K562 (cell line): ENCODE measurements at regions not wholly inside any gene's neighbourhood (a gene's known extent, or its start where the extent isn't known, plus 50 kb on each side); places are given as distances from the start of the nearest gene placed in this dataset.

Source experiments
- ATAC-seq: fragments of 200-7000 bp; cut with Tn5 transposase; 3 replicates; pipeline ENCODE4 v1.9.1; 2020; ENCODE audit warnings: moderate library complexity
- BruUV-seq: library from RNA; stranded (reverse); fragments of 400-500 nt; replicated peaks from 2 replicates; lab custom pipeline; 2021; lab: Mats Ljungman, UMichigan
- CTCF ChIA-PET: fragments of 300-600 bp; formaldehyde crosslinking; extraction: SDS; loops from one replicate; lab custom pipeline; 2021; ENCODE audit warnings: low intra/inter-chr PET ratio; lab: Yijun Ruan, JAX
- POLR2A ChIA-PET: fragments of 300-600, 350-650 bp; sonication (Branson Sonifier 250); formaldehyde crosslinking; extraction: SDS; loops from one replicate; lab custom pipeline; 2021; ENCODE audit warnings: antibody characterized with exemption, inconsistent platforms; lab: Yijun Ruan, JAX
- DNase-seq, 4 experiments: peaks; one replicate each; pipeline versions ENCODE4 v3.0.0 to v3.0.0-alpha.2; 2011 to 2018; ENCODE audit warnings: low spot score in 3 of 4, mixed read lengths in 3 of 4; ENCODE audit errors: extremely low read depth in 1 of 4
- FAIRE-seq: peaks from 2 replicates; lab custom pipeline; 2011; peaks lifted over from hg19 to GRCh38; lab: Jason Lieb, UNC
- H2AFZ ChIP-seq: 2 replicates; pipeline ENCODE4 v1.6.0; 2011; ENCODE audit warnings: low read depth, low read length, control low read depth, inconsistent platforms
- H3K27ac ChIP-seq: fragments of 200-600 bp; 3 replicates; pipeline ENCODE4 v1.8.0; 2011; ENCODE audit warnings: low read depth, mild to moderate bottlenecking, control low read depth, inconsistent platforms, low read length, moderate library complexity, mixed read lengths; ENCODE audit errors: extremely low read depth
- H3K27me3 ChIP-seq, 2 experiments: fragments of 300-600 bp in 1 of 2; 2 replicates in 1 of 2; 3 replicates in 1 of 2; pipeline versions ENCODE4 v1.6.0 to v1.8.0; 2011; ENCODE audit warnings: inconsistent platforms in 2 of 2, low read length in 2 of 2, mild to moderate bottlenecking in 1 of 2, mixed read lengths in 1 of 2, moderate library complexity in 1 of 2; ENCODE audit not compliant: control insufficient read depth in 2 of 2, insufficient read depth in 2 of 2
- H3K36me3 ChIP-seq: fragments of 300-600 bp; 3 replicates; pipeline ENCODE4 v1.8.0; 2011; ENCODE audit warnings: mild to moderate bottlenecking, low read length, inconsistent platforms; ENCODE audit not compliant: control insufficient read depth, insufficient read depth
- H3K4me1 ChIP-seq, 2 experiments: fragments of 200-600 bp in 1 of 2; replicated peaks in 1 of 2; 2 replicates in 1 of 2; 3 replicates in 1 of 2; pipeline versions ENCODE4 v1.5.1 to v1.8.0; 2011; ENCODE audit warnings: inconsistent platforms in 2 of 2, low read length in 2 of 2, mild to moderate bottlenecking in 1 of 2, mixed read lengths in 1 of 2, moderate library complexity in 1 of 2; ENCODE audit not compliant: control insufficient read depth in 2 of 2, insufficient read depth in 2 of 2
- H3K4me2 ChIP-seq: 2 replicates; pipeline ENCODE4 v1.6.1; 2011; ENCODE audit warnings: low read length, control low read depth, inconsistent platforms, mixed read lengths; ENCODE audit not compliant: insufficient read depth
- H3K4me3 ChIP-seq: fragments of 200-600 bp; sonication (generic), shearing (Covaris generic); 2 replicates; pipeline ENCODE4 v1.5.1; 2016; ENCODE audit warnings: control low read depth, inconsistent platforms
- H3K79me2 ChIP-seq: fragments of 200-600 bp; 3 replicates; pipeline ENCODE4 v1.8.0; 2011; ENCODE audit warnings: low read length, inconsistent platforms; ENCODE audit not compliant: control insufficient read depth, insufficient read depth
- H3K9ac ChIP-seq, 2 experiments: 2 replicates each; pipeline versions ENCODE4 v1.6.0 to v1.6.1; 2011; ENCODE audit warnings: low read depth in 2 of 2, low read length in 2 of 2, control low read depth in 1 of 2, inconsistent platforms in 1 of 2, mild to moderate bottlenecking in 1 of 2, mixed read lengths in 1 of 2; ENCODE audit not compliant: insufficient read depth in 1 of 2
- H3K9me1 ChIP-seq: one replicate; pipeline ENCODE4 v1.6.0; 2011; ENCODE audit warnings: inconsistent platforms, mild to moderate bottlenecking, low read length, moderate library complexity; ENCODE audit not compliant: control insufficient read depth, insufficient read depth
- H3K9me3 ChIP-seq: replicated peaks from 2 replicates; pipeline ENCODE4 v1.5.1; 2011; ENCODE audit warnings: low read depth, low read length, inconsistent platforms; ENCODE audit not compliant: control insufficient read depth, insufficient read depth
- H4K20me1 ChIP-seq: replicated peaks from 2 replicates; pipeline ENCODE4 v1.6.1; 2011; ENCODE audit warnings: low read length, inconsistent platforms, mixed read lengths; ENCODE audit not compliant: control insufficient read depth, insufficient read depth
- ETV6 ChIP-seq, 3 experiments: fragments of 150-350 bp in 1 of 3; sonication (generic) in 1 of 3; formaldehyde crosslinking in 1 of 3; IDR thresholded peaks; 2 replicates each; pipeline versions ENCODE4 v1.6.1 to v1.8.0; 2014 to 2022; ENCODE audit warnings: borderline replicate concordance in 2 of 3, low read depth in 2 of 3, antibody characterized with exemption in 1 of 3, low read length in 1 of 3, mild to moderate bottlenecking in 1 of 3, missing genetic modification reagents in 1 of 3
- MLX ChIP-seq, 2 experiments: fragments of 450-650 bp in 1 of 2; sonication (generic) in 1 of 2; formaldehyde crosslinking; conservative IDR thresholded peaks; 2 replicates each; pipeline versions ENCODE4 v1.4.0 to v1.8.1; 2020 to 2022; ENCODE audit warnings: mild to moderate bottlenecking in 1 of 2, missing genetic modification reagents in 1 of 2
- NCOR1 ChIP-seq: fragments of 450-650 bp; IDR thresholded peaks from 2 replicates; pipeline ENCODE4 v1.6.1; 2016; ENCODE audit warnings: mild to moderate bottlenecking, moderate library complexity
- PHF21A ChIP-seq: fragments of 450-650 bp; IDR thresholded peaks from 2 replicates; pipeline ENCODE4 v1.6.1; 2017; ENCODE audit warnings: low read depth, borderline replicate concordance
- RCOR1 ChIP-seq, 2 experiments: IDR thresholded peaks; 2 replicates each; pipeline ENCODE4 v1.6.1; 2012; ENCODE audit warnings: low read depth in 2 of 2, low read length in 2 of 2, borderline replicate concordance in 1 of 2, improper control_type of control experiment in 1 of 2
- SPI1 ChIP-seq: IDR thresholded peaks from 2 replicates; pipeline ENCODE4 v1.6.1; 2011; ENCODE audit warnings: low read depth, low read length, control low read depth, borderline replicate concordance
- ZNF431 ChIP-seq: sonication (generic); formaldehyde crosslinking; IDR thresholded peaks from 2 replicates; pipeline ENCODE4 v1.8.0; 2022; ENCODE audit warnings: mild to moderate bottlenecking, missing genetic modification reagents
- WGBS: fragments of 100-300 bp; shearing (Covaris generic); methylation state at CpG from one replicate; pipeline ENCODE4 v1.1.6; 2016; ENCODE audit warnings: low coverage, mixed read lengths; ENCODE audit not compliant: insufficient coverage; ENCODE audit errors: missing lambda C conversion rate; 5-methylcytosine and 5-hydroxymethylcytosine counted together
- in situ Hi-C: fragments of 300-500 bp; cut with MboI; formaldehyde crosslinking; loops from 4 replicates; pipeline ENCODE4 v1.15.0; 2018; ENCODE audit warnings: inconsistent platforms, mixed read lengths
- intact Hi-C: fragments of 100-400 bp; cut with micrococcal nuclease; formaldehyde crosslinking; loops from 2 replicates; pipeline ENCODE4 v1.14.2; 2022

GRCh38 chr12:89789862-89790261, 81.2 kb upstream of the ATP2B1 start:
- no peak overlapping the region for H3K9ac ChIP-seq
- CTCF ChIA-PET: no interaction called here
- H3K4me2 ChIP-seq: no peak overlapping the region
- ATAC-seq (no peak), DNase-seq (no peak), FAIRE-seq (no peak)
- in situ Hi-C loops (no loop called here), intact Hi-C loops (no loop called here)
- no peaks in the 10 kb centered on the region for H3K27me3 ChIP-seq
- no peaks in the 10 kb centered on the region for H4K20me1 ChIP-seq
- POLR2A ChIA-PET: interaction anchor here (0.6 kb wide), 1 partner anchor 406 kb away, joined by 3 read pairs; no protein-coding TSS in a partner anchor
- no TSS peak for BruUV-seq
- 0% methylated on average over 1 of the region's 1 CpG for WGBS
- no peak overlapping the region for H2AFZ ChIP-seq
- TF ChIP-seq PHF21A (no peak), NCOR1 (no peak), ETV6 (IDR thresholded peaks at IDR 0.05; ENCODE audit: borderline replicate concordance in 1 of 2, low read depth in 2 of 2, low read length in 1 of 2) (peak in 1 of 2 experiments; percentile 75; a peak in 1 of 4 replicates), ETV6 (CRISPR knock-in tag; IDR thresholded peaks at IDR 0.05; ENCODE audit: borderline replicate concordance) (no peak), RCOR1 (IDR thresholded peaks at IDR 0.05; ENCODE audit: borderline replicate concordance in 1 of 2, low read depth in 2 of 2, low read length in 2 of 2) (no peak), MLX (CRISPR knock-in tag; conservative IDR thresholded peaks at IDR 0.05) (no peak), SPI1 (peak; percentile 85; the same call in 1 of the 2 replicates), ZNF431 (CRISPR knock-in tag) (no peak)
- no peaks in the 10 kb centered on the region for H3K9me1 ChIP-seq
- H3K79me2 ChIP-seq: no peaks in the 10 kb centered on the region
- H3K4me1 ChIP-seq: no peaks in the 10 kb centered on the region
- H3K36me3 ChIP-seq: no peaks in the 10 kb centered on the region
- H3K9me3 ChIP-seq: 0 out of 2 replicates have a peak, but pooled peaks cover 3% of the 10 kb centered on the region
- no peak overlapping the region for H3K4me3 ChIP-seq
- no peak overlapping the region for H3K27ac ChIP-seq
